HG02642 (cell line): ENCODE measurements at regions not wholly inside any gene's neighbourhood (a gene's known extent, or its start where the extent isn't known, plus 50 kb on each side); places are given as distances from the start of the nearest gene placed in this dataset.

ENCODE experiments used
- ATAC-seq: cut with Tn5 transposase; IDR thresholded peaks from one replicate; pipeline ENCODE4 v1.9.1; 2021; ENCODE audit warnings: mild to moderate bottlenecking; ENCODE audit not compliant: unreplicated experiment, poor library complexity

DNA sequence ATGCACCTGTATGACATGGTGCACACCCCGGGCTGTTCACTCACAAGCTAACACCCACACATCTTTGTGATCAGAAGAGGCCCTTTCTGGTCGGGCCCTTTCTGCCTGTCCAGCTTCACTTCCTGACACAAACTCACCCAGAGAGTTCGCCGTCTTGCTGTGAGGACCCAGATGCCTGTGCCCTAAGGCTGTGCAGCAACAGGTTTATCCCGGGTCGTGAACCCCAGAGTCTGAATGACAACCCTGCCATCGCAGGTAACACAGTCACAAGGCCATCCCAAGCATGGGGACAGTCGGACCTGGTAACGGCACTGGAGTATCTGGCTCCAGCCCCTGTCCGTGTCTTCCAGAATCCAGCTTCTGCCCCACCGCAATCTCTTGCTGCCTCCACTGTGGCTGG lies 235.1 kb downstream of the BUD13 start:
- no peak for ATAC-seq

DNA sequence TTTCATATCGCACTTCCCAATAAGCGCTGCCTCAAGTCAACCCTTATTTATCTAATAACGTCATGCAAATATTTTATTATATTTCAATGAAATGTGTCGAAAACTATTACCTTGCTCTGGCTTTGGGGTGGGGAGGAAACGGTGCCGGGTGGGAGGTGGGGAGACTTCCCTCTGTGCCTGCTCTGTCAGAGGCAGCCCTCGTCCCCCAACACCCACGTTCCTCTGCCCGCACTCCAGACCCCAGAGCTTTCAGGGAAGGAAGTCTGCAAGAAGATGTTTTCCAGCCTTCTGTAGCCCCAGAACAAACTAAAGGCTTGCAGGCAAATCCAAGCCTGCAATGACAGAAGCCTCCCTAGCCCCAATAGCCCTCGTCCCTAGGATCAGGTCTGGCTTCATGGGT lies 235.7 kb downstream of the BUD13 start:
- no peak for ATAC-seq

DNA sequence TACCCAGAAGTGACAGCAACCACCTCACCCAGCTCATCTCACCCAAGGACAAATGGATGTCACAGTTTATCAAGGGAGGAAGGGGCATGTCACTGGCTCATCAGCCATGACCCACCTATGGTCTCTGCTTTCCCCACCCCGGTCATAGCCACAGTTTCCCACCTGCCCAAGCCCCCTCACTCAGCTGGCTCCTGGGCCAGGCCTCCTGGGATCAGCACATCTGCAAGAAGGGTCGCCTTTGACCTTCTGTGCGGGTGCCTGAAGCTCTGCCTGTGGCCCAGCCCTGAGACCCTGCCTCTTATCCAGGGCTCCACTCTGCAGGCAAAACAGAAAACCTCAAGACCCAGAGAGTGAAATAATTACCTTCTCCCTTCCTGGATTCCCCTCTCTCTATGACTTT lies 236.4 kb downstream of the BUD13 start:
- no peak for ATAC-seq

DNA sequence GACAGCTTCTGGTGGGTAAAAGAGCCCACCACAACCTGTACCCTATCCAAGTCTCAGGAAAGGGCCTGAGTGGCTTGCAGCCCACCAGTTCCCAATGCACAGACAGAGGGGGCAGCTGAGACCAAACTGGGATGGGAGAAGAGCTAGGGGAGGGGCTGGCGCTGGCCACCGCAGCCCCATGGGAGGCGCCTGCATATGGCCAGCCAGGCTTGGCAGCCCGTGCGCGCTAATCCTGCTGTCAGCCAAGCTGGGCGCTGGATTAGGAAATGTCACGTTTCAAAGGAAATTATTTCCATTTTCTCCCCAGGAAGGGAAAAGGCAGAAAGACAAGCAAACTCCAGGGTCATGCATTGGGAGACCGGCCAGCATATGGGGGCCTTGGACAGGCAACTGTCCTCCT lies 236.8 kb downstream of the BUD13 start:
- no peak for ATAC-seq

DNA sequence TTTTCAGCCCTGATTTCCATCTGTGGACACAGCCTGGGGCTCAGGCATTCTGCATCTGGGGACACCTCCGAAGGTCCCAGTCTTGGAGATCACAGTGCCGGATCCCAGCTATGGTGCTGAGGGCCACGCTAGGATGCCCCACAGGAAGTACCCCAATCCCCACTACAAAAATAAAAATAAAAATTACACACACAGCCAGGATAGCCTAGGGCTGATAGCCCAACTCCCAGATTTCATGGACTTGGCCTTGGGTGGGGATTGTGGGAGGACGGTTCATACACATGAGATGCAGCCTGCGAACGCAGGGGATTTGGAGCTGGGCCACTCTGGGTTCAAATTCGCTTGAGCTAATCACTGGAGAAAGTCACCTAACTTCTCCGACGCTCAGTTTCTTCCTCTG lies 237.7 kb downstream of the BUD13 start:
- no peak for ATAC-seq

DNA sequence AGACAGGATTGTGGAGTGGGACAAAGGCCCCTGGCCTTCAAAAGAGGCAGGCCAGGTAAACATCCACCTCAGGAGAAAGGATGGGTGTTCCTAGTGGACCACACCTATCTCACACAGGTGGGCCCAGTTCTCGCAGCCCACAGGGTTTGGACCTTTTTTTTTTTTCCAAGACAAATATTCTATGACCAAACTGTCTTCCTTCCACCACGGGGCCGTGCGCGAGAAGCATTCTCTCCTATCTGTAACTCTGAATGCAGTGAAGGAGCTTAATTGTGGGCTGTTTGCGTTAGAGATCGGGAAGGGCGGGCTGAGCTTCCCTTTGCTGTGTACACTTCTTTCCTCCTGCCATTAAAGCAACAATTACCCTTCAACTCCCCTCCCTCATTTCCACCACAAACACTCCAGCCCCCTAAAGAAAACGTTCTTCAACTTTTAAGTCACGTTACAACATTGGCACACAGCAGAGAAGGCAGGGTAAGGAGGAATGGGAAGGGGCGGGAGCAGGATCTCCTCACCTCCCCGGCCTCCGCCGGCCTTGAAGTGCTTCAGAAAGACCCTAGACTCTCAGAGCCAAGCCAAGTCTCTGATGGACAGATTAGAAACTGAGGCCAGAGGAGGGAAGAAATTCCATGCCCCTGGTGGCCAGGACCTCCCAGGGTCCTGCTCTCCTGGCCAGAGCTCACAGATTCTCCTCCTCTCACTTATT lies 238.4 kb downstream of the BUD13 start:
- ATAC-seq = no peak

DNA sequence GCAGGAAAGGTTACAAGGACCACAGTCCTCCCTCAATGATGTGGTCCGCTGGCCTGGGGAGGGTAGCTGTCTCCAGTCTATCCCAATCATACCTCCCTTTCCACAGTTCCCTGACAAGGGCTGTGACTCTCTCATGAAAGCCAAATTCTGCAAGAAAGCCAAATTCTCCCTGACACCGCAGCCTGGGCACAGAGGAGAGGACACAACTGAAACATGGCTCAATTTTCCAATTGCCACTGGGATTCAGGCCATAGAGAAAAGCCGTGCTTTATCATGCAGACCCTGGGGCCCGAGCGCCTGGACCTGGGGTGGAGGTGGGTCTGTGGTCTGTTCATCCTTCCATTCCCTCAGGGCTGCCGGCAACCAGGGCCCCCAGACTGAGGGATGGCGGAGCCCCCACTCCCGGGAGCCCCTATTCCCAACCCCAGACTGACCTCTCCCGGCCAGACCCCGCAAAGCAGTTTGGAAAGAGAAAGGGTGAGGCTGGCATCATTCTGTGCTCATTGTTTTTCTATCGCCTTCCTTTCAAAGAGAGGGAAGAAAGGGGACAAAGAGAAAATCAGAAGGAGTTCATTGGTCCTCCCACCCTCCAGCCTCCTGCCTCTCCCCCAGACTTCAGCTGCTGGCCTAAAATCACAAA lies 239.5 kb downstream of the BUD13 start:
- ATAC-seq = no peak

DNA sequence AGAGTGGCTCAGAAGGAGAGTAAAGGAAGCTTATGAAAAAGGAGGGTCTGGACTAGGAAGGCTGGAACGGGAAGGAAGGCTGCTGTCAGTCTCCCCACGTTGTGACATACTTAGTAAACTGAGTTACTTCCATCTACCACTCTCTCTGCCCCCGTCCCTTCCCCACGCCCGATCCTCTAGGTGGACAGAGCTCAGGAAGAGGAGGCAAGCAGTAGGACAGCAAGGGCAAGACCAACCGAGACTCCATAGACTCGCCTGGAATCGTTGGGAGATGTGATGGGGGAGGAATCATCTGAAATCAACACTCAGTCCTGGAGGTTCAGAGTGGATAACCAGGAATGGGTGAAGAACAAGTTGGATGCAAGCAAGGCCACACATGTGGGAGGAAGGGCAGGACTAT lies 240.7 kb downstream of the BUD13 start:
- ATAC-seq = no peak

DNA sequence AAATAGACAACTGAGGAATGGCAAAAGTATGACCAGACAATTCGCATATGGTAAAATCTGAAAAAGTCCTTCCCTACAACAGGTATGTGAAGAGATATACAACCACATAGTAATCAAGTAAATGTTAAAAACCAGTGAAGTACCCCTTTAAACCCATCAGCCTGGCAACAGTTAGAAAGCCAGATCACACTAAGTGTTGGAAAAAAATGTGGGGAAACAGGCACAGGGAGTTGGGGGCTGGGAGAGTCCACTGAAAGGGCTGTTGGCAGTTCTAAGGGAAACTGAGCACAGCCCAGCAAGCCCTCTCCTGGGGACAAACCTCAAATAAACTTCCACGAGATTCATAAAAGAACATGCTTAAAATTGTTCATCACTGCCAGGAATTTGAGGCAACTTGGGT lies 242.1 kb downstream of the BUD13 start:
- ATAC-seq = no peak

DNA sequence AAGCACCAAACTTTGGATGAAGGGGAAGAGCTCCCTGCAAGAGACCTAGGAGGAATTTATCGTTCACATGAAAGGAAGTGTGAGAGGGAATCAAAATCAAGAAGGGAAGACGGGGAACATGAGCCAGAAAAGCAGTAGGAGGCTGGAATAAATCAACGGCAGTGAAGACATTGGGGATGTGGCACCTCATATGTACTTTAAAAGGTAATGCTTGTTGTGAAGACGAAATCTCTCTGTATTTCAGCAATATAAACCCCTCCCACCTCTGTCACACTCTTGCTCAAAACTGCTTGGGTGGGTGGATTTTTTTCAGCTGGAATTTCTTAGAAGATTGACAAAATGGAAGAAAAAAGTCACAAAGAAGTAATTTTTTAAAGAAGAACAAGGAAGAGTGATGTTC lies 243.5 kb downstream of the BUD13 start:
- no peak for ATAC-seq

DNA sequence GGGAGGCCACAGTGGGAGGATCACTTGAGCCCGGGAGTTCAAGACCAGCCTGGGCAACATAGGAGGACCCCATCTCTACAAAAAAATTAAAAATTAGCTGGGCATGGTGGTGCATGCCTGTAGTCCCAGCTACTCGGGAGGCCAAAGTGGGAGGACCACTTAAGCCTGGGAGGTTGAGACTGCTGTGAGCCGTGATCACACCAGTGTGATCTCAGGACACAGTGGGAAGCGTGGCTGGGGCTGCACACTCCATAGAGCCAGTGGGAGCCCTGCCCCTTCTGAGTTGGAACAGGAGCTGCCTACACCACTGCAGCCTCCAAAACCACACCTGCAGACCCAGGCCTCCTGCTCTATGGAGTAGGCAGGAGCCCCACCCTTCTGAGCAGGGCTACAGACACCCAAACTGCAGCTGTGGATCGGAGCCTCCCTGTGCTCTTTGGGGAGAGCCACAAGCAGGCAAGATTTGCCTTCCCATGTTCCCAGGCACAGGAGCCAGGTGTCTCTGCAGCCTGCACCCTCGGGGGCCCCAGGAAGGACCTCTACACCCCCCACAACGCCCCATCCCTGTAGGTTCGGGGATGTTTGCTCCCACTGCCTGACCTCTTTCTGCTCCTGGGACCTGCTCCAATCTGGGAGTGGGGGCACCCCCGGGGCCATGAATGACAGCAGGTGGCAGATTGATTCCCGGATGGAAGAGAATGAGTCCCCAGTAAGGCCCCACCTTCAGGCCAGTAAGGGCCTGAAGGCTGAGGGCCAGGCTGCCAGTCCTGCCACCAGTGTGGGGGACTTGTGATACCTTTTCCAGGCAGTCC lies 245.4 kb downstream of the BUD13 start:
- ATAC-seq = no peak

DNA sequence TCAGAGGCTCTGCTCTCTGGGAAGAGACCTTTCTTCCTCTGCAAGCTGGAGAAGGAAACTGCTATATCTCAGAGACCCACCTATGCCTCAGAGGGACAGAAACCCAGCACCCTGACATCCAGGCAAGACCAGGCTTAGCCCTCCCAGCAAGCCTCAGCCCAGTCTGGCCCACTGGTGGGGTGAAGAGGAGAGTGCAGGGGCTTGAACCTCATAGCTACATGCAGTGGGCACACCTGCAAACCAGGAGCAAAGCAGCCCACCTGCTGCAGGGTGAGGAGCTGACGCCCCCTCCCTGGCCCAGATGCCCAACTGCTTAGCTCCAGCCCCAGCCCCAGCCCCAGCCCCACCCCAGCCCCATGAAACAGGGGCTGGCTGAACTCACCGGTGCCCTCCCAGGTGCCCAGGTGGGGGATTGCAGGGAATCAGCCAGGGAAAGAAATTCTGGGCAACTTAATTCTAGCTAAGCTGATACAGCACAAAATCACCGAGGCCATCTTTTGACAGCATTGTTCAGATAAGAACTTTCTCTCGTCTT lies 246.8 kb downstream of the BUD13 start:
- ATAC-seq = no peak

DNA sequence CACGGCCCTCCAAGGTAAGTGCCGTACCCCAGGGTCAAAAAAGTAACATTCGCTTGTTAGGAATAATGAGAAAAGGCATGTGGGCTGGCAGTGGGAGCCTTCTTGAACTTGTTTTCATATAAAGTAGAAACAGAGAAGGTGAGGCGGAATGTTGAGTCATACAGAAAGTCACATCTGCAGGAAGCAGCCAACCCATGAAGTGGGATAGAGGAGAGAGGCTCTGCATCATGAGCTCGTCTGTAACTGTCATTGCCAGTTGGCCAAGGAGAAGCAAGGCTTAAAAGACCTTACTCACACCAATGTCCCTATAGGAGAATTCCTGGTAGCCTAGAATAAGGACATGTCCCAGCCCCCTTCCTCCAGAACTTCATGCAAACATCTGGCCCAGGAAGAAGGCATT lies 253.3 kb downstream of the BUD13 start:
- ATAC-seq = no peak

DNA sequence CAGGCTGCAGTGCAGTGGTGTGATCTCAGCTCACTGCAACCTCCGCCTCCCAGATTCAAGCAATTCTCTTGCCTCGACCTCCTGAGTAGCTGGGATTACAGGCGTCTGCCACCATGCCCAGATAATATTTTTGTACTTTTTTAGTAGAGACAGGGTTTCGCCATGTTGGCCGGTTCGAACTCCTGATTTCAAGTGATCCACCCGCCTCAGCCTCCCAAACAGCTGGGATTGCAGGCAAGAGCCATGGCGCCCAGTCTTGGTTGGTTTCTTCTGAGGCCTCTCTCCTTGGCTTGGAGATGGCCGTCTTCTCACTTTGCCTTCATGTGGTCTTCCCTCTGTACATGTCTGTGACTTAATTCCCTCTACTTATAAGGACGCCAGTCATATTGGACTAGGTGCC lies 254.6 kb downstream of the BUD13 start:
- no peak for ATAC-seq

DNA sequence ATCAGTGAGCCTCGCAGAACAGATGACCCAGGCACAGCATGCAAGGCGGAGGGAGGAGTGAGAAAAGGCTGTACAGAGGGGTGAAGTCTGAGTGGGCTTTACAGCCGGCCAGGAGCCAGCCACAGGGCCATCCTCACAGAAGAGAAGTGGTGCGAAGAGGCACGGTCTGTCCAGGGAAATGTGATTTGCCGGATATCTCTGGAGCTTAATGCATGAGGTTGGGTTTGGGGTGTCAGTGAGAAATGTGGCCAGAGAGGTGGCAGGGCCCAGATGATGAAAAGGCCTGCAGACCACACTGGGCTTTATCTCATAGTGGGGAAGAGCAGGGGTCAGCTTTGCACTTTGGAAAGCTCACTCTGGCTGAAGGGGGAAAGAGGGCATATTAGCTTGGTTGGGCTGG lies 255.2 kb downstream of the BUD13 start:
- no peak for ATAC-seq

DNA sequence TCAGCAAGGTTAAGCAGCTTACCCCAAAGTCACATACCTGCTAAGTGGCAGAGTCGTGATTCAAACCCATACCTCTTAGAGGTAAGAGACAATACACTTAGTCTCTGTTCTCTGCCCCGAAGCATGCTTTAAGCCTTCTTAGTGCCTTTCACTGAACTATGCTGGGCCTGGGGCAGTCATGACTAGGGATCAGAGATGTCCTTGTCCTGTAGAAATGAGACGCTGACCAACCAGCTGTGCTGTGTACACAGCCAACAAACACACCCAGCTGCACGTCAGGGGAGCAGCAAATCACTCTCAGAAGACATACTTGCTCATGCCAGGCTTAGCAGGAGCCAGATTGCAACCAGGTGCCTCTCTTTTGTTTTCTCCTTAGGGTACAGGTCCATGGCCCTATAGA lies 255.7 kb downstream of the BUD13 start:
- ATAC-seq = no peak

DNA sequence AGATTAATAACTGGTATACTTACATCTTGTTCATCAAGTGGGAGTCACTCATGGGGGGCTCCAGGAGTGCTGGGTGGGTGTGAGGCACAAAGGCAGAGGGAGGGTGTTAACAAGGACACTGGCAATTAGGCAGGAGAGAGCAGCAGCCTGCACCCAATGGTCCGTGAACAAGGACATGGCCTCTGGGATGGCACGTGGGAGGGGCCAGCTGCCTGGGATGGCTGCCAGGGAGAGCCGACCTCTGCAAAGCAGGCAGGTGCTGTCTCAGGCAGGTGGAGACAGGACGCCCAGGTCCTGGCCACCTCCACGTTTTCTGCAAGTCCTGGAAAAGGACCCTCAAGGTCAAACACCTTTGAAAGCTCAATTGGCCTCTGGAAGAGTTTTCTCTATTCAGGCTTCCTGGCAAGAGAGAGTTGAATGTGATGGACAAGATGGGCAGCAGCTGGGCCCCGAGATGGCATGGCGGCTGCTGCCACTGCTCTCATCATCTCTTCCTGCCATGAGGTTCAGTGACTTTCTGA lies 257.1 kb downstream of the BUD13 start:
- no peak for ATAC-seq

DNA sequence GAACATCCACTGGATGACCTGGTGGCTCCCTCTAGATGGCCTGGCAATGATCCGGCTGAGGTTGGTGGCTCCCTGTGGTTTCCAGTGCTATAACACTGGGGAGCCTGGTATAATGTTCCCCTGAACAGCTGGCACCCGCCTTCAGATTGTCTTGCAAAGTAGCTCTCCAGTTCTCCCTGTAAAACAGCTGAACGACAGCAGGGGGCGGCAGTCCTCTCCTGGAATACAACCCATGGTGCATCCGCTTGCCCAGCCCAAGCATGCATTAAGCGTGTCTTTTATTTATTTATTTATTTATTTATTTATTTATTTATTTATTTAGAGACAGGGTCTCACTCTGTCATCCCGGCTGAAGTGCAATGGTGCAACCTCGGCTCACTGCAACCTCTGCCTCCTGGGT lies 258.9 kb downstream of the BUD13 start:
- ATAC-seq = no peak

DNA sequence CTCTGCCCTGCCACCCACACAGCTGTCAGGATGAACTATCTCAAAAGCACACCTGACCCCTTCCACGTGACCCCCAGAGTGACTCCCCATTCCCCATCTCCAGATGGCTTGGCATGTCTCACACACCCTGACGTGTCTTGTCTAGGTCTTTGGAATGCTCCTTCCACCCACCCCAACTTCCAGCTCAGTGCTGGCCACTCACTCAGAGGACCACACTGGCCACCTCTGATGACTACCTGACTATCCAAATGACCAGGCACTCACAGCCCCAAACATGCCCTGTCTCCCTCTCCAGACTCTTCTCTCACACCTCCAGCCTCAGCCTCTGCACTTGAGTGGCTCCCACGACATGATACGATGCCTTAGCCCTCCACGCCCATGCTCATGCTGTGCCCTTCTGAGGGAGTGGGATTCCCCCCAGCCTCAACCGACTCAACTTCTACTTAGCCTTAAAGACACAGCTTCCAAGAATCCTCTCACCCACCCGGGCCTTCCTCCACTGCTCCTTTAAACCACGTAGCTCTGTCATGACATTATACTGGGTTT lies 259.4 kb downstream of the BUD13 start:
- ATAC-seq = no peak

DNA sequence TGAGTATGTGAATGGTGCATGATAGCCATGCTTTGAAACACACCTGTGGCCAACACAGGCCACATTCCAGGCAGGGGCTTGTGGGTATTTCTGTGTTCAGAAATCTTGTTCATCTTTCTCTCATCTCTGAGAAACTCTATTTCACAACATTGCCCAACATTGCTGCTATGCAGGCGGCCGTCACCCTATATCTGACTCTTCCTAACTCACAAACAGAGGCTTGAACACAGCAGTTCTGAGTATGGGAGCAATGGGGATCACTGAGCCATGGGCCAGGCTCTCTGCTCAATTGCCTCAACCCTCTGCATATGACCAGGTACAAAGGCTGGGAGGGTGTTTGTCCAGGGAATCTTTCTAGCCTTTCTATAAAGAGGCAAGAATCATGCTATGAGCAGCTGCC lies 259.9 kb downstream of the BUD13 start:
- no peak for ATAC-seq

DNA sequence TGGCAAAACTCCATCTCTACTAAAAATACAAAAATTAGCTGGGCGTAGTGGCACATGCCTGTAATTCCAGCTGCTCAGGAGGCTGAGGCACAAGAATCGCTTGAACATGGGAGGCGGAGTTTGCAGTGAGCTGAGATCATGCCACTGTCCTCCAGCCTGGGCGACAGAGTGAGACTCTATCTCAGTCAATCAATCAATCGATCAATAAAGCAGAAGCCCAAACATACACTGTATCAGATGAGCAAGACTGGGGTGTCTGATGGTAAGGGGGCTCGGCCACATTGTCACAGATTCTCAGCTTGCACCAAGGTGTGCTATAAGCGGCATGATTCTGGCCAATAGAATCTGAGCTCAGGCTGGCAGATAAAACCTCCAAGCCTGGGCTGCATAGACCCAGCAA lies 261.1 kb downstream of the BUD13 start:
- ATAC-seq = no peak
